Fibroblast of villous mesenchyme (primary cell): ENCODE measurements at regions not wholly inside any gene's neighbourhood (a gene's known extent, or its start where the extent isn't known, plus 50 kb on each side); places are given as distances from the start of the nearest gene placed in this dataset.

Experiments used
- DNase-seq: peaks from one replicate; pipeline ENCODE4 v3.0.0-alpha.2; 2010; ENCODE audit warnings: low read depth
- H3K4me3 ChIP-seq: 2 replicates; pipeline ENCODE4 v1.5.1; 2011; ENCODE audit warnings: low read depth, mild to moderate bottlenecking, low read length
- TF ChIP-seq, protein P1 (sequence below): IDR thresholded peaks from 2 replicates; pipeline ENCODE4 v1.5.1; 2012; ENCODE audit warnings: low read depth, mild to moderate bottlenecking, low read length; ENCODE audit not compliant: insufficient read depth

DNA sequence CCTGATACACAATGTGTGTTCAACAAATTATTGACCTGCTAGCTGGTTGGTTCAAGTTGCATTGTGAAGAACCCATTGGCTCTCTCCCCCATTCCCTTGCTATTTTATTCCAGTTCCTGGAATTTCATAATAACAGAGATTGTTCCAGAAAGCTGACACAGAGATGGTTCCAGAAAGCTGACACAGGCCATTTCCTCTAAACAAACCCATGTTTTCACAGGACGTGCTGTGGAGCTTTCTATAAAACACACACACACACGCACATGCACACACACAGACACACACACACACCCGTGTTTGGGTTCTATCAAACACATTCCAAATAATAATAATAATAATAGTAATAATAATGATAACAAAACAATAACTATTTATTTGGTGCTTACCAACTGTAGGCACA is 259.1 kb downstream of the CLIC5 start:
- DNase-seq, result no peak
- TF ChIP-seq, protein P1, sequence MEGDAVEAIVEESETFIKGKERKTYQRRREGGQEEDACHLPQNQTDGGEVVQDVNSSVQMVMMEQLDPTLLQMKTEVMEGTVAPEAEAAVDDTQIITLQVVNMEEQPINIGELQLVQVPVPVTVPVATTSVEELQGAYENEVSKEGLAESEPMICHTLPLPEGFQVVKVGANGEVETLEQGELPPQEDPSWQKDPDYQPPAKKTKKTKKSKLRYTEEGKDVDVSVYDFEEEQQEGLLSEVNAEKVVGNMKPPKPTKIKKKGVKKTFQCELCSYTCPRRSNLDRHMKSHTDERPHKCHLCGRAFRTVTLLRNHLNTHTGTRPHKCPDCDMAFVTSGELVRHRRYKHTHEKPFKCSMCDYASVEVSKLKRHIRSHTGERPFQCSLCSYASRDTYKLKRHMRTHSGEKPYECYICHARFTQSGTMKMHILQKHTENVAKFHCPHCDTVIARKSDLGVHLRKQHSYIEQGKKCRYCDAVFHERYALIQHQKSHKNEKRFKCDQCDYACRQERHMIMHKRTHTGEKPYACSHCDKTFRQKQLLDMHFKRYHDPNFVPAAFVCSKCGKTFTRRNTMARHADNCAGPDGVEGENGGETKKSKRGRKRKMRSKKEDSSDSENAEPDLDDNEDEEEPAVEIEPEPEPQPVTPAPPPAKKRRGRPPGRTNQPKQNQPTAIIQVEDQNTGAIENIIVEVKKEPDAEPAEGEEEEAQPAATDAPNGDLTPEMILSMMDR, result no peak
- no peak overlapping the region for H3K4me3 ChIP-seq

DNA sequence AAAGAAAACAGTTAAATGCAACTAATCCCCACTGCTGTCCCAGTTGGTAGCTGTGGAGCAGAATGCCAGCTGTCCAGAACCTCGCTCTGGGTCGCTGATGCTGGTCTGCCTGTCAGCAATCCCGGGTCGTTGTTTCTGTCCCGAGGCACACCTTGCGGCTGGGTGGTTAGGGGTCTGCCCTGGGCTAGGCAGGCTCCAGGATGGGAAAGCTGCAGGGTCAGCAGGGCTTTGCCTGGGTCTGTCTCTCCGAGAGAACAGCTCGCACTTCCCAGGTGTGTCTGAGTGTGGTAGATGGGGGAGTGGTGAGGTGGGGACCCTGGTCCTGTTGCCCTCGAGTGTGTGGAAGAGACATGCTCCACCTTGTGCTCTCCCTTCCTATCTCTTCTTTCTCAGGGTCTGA is 261.2 kb downstream of the CLIC5 start:
- no peak for DNase-seq
- H3K4me3 ChIP-seq, result no peak overlapping the region
- TF ChIP-seq, protein P1, result no peak

GRCh38 chr6:45746046-45746445 is 269.6 kb downstream of the CLIC5 start:
- TF ChIP-seq, protein P1, result no peak
- peak; percentile 38 for DNase-seq
- no peak overlapping the region for H3K4me3 ChIP-seq

DNA sequence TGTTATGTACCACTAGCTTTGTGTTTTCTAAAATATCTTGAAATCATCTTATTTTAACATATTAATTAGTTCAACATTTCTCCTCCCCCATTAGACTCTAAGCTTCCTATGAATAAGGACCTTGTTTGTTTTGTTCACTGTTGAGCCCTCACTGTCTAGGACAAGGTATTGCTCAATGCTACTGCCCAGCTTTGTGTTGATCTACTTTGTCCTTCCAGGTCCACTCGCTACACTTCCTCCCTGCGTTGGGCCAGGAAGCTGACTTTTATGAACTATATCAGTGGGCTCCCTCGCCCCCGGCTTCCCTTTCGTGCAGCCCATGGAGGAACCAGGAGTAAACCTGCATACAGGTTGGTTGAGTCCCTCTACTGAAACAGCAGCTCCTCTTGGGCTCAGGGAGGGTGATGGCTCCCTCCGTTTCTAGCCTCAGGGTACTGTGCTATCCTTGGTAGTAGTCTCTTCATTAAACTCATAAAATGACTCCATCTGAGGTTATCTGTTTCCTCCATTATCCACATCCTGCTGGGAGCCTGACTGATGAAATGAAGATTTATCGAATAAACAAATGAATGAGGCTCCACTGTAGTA is 272.5 kb downstream of the CLIC5 start:
- TF ChIP-seq, protein P1, result no peak
- DNase-seq, result peak; percentile 29
- H3K4me3 ChIP-seq, result no peak overlapping the region

- H3K4me3 ChIP-seq, result no peak overlapping the region
- DNase-seq, result peak; percentile 33
- TF ChIP-seq, protein P1, result no peak
These were observed 273.1 kb downstream of the CLIC5 start for GRCh38 chr6:45742591-45742990.

DNA sequence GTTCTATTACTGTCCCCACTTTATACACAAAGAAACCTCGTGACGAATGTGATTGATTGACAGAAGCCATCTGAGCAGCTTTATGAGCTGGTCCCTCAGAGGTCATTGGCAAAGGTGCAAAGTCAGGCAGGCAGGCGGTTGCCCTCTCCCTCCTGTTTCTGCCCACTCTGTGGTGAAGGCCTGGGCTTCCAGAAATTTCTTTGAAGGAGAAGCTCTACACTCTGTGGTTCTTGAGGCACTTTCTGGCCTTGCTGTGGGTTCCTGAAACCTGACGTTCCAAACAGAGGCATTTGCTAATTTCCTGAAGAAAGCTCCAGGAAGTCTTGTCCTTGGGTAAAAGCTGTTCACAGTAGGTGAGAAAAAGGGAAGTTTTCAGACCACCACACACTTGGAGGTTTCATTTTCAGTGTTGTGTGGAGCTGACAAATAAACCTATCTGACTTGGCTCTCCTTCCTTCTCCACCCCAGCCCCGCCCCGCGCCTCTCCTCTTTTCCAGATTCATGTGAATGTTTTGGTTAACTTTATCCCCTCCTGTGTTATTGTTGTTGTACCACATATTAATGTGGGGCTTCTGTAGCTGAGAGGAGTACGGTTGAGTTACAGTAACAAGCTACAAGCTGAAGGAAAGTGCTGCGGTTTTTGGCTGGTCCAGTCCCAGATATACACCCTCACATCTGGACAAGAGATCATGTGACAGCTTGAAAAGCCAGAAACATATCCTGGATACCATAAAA is 274.1 kb downstream of the CLIC5 start:
- TF ChIP-seq, protein P1, result no peak
- peak; percentile 90 for DNase-seq
- no peak overlapping the region for H3K4me3 ChIP-seq
